Hepatocyte (in vitro differentiated cells): ENCODE measurements at regions not wholly inside any gene's neighbourhood (a gene's known extent, or its start where the extent isn't known, plus 50 kb on each side); places are given as distances from the start of the nearest gene placed in this dataset.
A peak's percentile ranks its signal among the peaks of the same experiment; 100 is the strongest.

Experiments
- DNase-seq: peaks from one replicate; pipeline ENCODE4 v3.0.0-alpha.2; 2016; ENCODE audit warnings: low spot score
- H2AFZ ChIP-seq: fragments of 200-600 bp; sonication (generic); 2 replicates; pipeline ENCODE4 v1.6.0; 2016; ENCODE audit warnings: antibody characterized with exemption, mild to moderate bottlenecking
- H3K27ac ChIP-seq: fragments of 200-600 bp; sonication (generic); 2 replicates; pipeline ENCODE4 v1.5.1; 2016; ENCODE audit warnings: mild to moderate bottlenecking
- H3K27me3 ChIP-seq: fragments of 200-600 bp; sonication (generic); 2 replicates; pipeline ENCODE4 v1.6.1; 2016
- H3K36me3 ChIP-seq: fragments of 200-600 bp; sonication (generic); replicated peaks from 2 replicates; pipeline ENCODE4 v1.5.1; 2016; ENCODE audit warnings: low read depth; ENCODE audit not compliant: insufficient read depth
- H3K4me1 ChIP-seq: fragments of 200-600 bp; sonication (generic); 2 replicates; pipeline ENCODE4 v1.5.1; 2016; ENCODE audit warnings: mild to moderate bottlenecking, moderate library complexity; ENCODE audit not compliant: insufficient read depth
- H3K4me2 ChIP-seq: fragments of 200-600 bp; sonication (generic); 2 replicates; pipeline ENCODE4 v1.6.0; 2016
- H3K4me3 ChIP-seq: fragments of 200-600 bp; sonication (generic); 2 replicates; pipeline ENCODE4 v1.5.1; 2016; ENCODE audit warnings: mild to moderate bottlenecking
- H3K79me2 ChIP-seq: fragments of 200-600 bp; sonication (generic); 2 replicates; pipeline ENCODE4 v1.6.0; 2017; ENCODE audit warnings: mild to moderate bottlenecking
- H3K9me2 ChIP-seq: fragments of 200-600 bp; sonication (generic); replicated peaks from 2 replicates; pipeline ENCODE4 v1.6.0; 2017; ENCODE audit warnings: mild to moderate bottlenecking; ENCODE audit not compliant: insufficient read depth
- H3K9me3 ChIP-seq: fragments of 200-600 bp; sonication (generic); 2 replicates; pipeline ENCODE4 v1.5.1; 2016; ENCODE audit warnings: low read depth, mild to moderate bottlenecking
- H4K20me1 ChIP-seq: fragments of 200-600 bp; sonication (generic); 2 replicates; pipeline ENCODE4 v1.6.0; 2016; ENCODE audit warnings: mild to moderate bottlenecking; ENCODE audit not compliant: insufficient read depth, poor library complexity, severe bottlenecking
- CTCF ChIP-seq: fragments of 200-600 bp; sonication (generic); IDR thresholded peaks from 2 replicates; pipeline ENCODE4 v1.5.1; 2016; ENCODE audit warnings: antibody characterized with exemption, mild to moderate bottlenecking; ENCODE audit not compliant: poor library complexity
- EZH2 ChIP-seq: fragments of 200-600 bp; sonication (generic); IDR thresholded peaks from 2 replicates; pipeline ENCODE4 v1.6.1; 2016; ENCODE audit warnings: antibody characterized with exemption, mild to moderate bottlenecking, borderline replicate concordance
- EZH2phosphoT487 ChIP-seq: fragments of 200-600 bp; sonication (generic); IDR thresholded peaks from one replicate; pipeline ENCODE4 v1.6.1; 2018; ENCODE audit warnings: antibody characterized with exemption, mild to moderate bottlenecking, low read depth, moderate library complexity; ENCODE audit not compliant: unreplicated experiment, severe bottlenecking
- WGBS: methylation state at CpG from one replicate; pipeline ENCODE4 v1.1.6; 2016; ENCODE audit warnings: low lambda C conversion rate; ENCODE audit errors: missing lambda C conversion rate; 5-methylcytosine and 5-hydroxymethylcytosine counted together

- no peaks in the 10 kb centered on the region for H3K9me2 ChIP-seq
- H3K79me2 ChIP-seq: no peaks in the 10 kb centered on the region
- no peaks in the 10 kb centered on the region for H3K27me3 ChIP-seq
- no peaks in the 10 kb centered on the region for H4K20me1 ChIP-seq
- H2AFZ ChIP-seq: no peak overlapping the region
- no peak overlapping the region for H3K4me2 ChIP-seq
- no peak overlapping the region for H3K27ac ChIP-seq
- no peak overlapping the region for H3K4me3 ChIP-seq
- no peaks in the 10 kb centered on the region for H3K4me1 ChIP-seq
- no peak for DNase-seq
- no peaks in the 10 kb centered on the region for H3K9me3 ChIP-seq
- no peak for TF ChIP-seq EZH2
- no peak for TF ChIP-seq EZH2phosphoT487
- TF ChIP-seq CTCF: no peak
- H3K36me3 ChIP-seq: no peaks in the 10 kb centered on the region
- 32% methylated on average over 1 of the region's 1 CpG for WGBS
These were observed 57.6 kb upstream of the MDFIC start for GRCh38 chr7:114864278-114864677.

GRCh38 chr7:114865564-114865963, 56.3 kb upstream of the MDFIC start:
- H4K20me1 ChIP-seq: no peaks in the 10 kb centered on the region
- H2AFZ ChIP-seq: no peak overlapping the region
- H3K4me3 ChIP-seq: no peak overlapping the region
- TF ChIP-seq EZH2phosphoT487: no peak
- TF ChIP-seq CTCF: peak; percentile 66
- H3K36me3 ChIP-seq: no peaks in the 10 kb centered on the region
- H3K9me2 ChIP-seq: no peaks in the 10 kb centered on the region
- DNase-seq: peak; percentile 56
- no peaks in the 10 kb centered on the region for H3K27me3 ChIP-seq
- 89% methylated on average over 1 of the region's 1 CpG for WGBS
- H3K9me3 ChIP-seq: no peaks in the 10 kb centered on the region
- no peak overlapping the region for H3K4me2 ChIP-seq
- H3K4me1 ChIP-seq: no peaks in the 10 kb centered on the region
- no peak overlapping the region for H3K27ac ChIP-seq
- H3K79me2 ChIP-seq: no peaks in the 10 kb centered on the region
